Pancreas (tissue), 10 donors: ENCODE measurements at regions not wholly inside any gene's neighbourhood (a gene's known extent, or its start where the extent isn't known, plus 50 kb on each side); places are given as distances from the start of the nearest gene placed in this dataset.

Source experiments
- ATAC-seq, 4 donors: fragments of 200-7000 bp; cut with Tn5 transposase; one replicate each; pipeline versions ENCODE4 v1.8.0 to v1.9.1; 2020; ENCODE audit warnings: mild to moderate bottlenecking in 4 of 4, moderate library complexity in 4 of 4
- DNase-seq, 6 donors: peaks; one replicate each; pipeline ENCODE4 v3.0.0-alpha.2; 2020
- FAIRE-seq: peaks from 2 replicates; lab custom pipeline; 2012; peaks lifted over from hg19 to GRCh38; lab: Jason Lieb, UNC
- H3K27ac ChIP-seq, 4 donors: fragments of 200-600 bp; sonication (generic); 1 replicate in 3 of 4; 2 replicates in 1 of 4; pipeline versions ENCODE4 v1.5.0 to v1.8.0; 2020
- H3K27me3 ChIP-seq, 4 donors: fragments of 200-600 bp; one replicate each; pipeline ENCODE4 v1.8.0; 2021
- H3K36me3 ChIP-seq, 3 donors: fragments of 200-600 bp; sonication (generic) in 1 of 3; one replicate each; pipeline versions ENCODE4 v1.5.0 to v1.8.0; 2020 to 2021
- H3K4me1 ChIP-seq, 3 donors: fragments of 200-600 bp; one replicate each; pipeline ENCODE4 v1.8.0; 2021
- H3K4me3 ChIP-seq, 4 donors: fragments of 200-600 bp; sonication (generic) in 2 of 4; one replicate each; pipeline versions ENCODE4 v1.5.0 to v1.8.0; 2020 to 2021
- H3K9me3 ChIP-seq, 4 donors: fragments of 200-600 bp; one replicate each; pipeline ENCODE4 v1.8.0; 2021
- WGBS, 2 donors: extraction: QIAGEN DNeasy Blood & Tissue Kit; methylation state at CpG; one replicate each; pipeline ENCODE4 v1.1.7; 2013; 5-methylcytosine and 5-hydroxymethylcytosine counted together
- intact Hi-C, 3 donors: fragments of 100-400 bp; cut with DNase I; formaldehyde crosslinking; loops; one replicate each; pipeline versions ENCODE4 v1.11.1 to v1.14.2; 2022
- TF ChIP-seq, protein P1 (sequence below), 4 donors: fragments of 200-600 bp; sonication (generic) in 3 of 4; IDR thresholded peaks; one replicate each; pipeline versions ENCODE4 v1.5.0 to v1.8.0; 2021; ENCODE audit warnings: antibody characterized with exemption in 4 of 4
- donor health status: healthy with polysubstance abuse.
- donor health status: DM: no; HTN: no; CAD: no; lungs with moderate emphysema.
- donor health status: DM: no; HTN: no; CAD: no.
- donor health status: control.
- donor health status: control.
- donor health status: Bipolar disorder and iron deficiency.
- donor health status: DM: yes; HTN: yes; CAD: no.
- donor health status: DM: no; HTN: no; CAD: no.
- donor health status: DM: no; HTN: no; CAD: no.
- donor health status: DM: yes; HTN: yes; CAD: no.

GRCh38 chr10:65858841-65859240 lies 1067.0 kb upstream of the LRRTM3 start:
- FAIRE-seq (no peak), ATAC-seq (no peak), DNase-seq (no peak)
- Histone ChIP-seq H3K4me1 (no peaks in the 10 kb centered on the region), H3K36me3 (no peaks in the 10 kb centered on the region), H3K4me3 (no peak overlapping the region), H3K27ac (no peak overlapping the region), H3K27me3 (no peaks in the 10 kb centered on the region), H3K9me3 (no peaks in the 10 kb centered on the region)
- 96 to 98% methylated on average over 2 of the region's 2 CpGs for WGBS, 2 donors
- TF ChIP-seq, protein P1, sequence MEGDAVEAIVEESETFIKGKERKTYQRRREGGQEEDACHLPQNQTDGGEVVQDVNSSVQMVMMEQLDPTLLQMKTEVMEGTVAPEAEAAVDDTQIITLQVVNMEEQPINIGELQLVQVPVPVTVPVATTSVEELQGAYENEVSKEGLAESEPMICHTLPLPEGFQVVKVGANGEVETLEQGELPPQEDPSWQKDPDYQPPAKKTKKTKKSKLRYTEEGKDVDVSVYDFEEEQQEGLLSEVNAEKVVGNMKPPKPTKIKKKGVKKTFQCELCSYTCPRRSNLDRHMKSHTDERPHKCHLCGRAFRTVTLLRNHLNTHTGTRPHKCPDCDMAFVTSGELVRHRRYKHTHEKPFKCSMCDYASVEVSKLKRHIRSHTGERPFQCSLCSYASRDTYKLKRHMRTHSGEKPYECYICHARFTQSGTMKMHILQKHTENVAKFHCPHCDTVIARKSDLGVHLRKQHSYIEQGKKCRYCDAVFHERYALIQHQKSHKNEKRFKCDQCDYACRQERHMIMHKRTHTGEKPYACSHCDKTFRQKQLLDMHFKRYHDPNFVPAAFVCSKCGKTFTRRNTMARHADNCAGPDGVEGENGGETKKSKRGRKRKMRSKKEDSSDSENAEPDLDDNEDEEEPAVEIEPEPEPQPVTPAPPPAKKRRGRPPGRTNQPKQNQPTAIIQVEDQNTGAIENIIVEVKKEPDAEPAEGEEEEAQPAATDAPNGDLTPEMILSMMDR (IDR thresholded peaks at IDR 0.05) = no peak
- intact Hi-C loops = no loop called here

DNA sequence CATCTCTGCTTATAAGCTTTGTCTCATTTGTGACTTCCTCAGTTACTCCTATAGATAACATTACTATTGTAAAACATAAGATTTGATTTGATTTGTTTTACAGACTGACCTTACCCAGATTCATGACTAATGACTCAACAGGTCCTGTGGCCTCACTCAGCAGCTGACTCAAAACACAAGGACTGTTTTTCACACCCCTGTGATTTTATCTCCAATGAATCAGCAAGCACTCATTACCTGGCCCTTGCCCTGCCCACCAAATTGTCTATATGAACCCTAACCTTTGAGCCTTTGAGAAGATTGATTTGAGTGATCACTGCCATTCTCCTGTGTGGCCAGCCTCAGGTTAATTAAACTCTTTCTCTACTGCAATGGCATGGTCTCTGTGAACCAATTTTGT lies 1064.6 kb upstream of the LRRTM3 start:
- no peaks in the 10 kb centered on the region for H3K27me3 ChIP-seq
- FAIRE-seq = no peak
- intact Hi-C loops = no loop called here
- no peak overlapping the region for H3K27ac ChIP-seq
- no peaks in the 10 kb centered on the region for H3K36me3 ChIP-seq
- no peak for ATAC-seq
- H3K4me3 ChIP-seq = no peak overlapping the region
- TF ChIP-seq, protein P1 (IDR thresholded peaks at IDR 0.05) = no peak
- DNase-seq = no peak
- H3K4me1 ChIP-seq = no peaks in the 10 kb centered on the region
- H3K9me3 ChIP-seq = no peaks in the 10 kb centered on the region
